ENCODE measurements at regions not wholly inside any gene's neighbourhood (a gene's known extent, or its start where the extent isn't known, plus 50 kb on each side); places are given as distances from the start of the nearest gene placed in this dataset.

GRCh38 chr1:168933141-168933805 is 173.2 kb upstream of the ATP1B1 start:
- no peak for DNase-seq
- Histone ChIP-seq H3K9me3 (ENCODE audit: severe bottlenecking) (no peaks in the 10 kb centered on the region), H3K27me3 (ENCODE audit: insufficient read depth, low read depth, severe bottlenecking) (no peaks in the 10 kb centered on the region), H3K36me3 (no peaks in the 10 kb centered on the region), H3K4me3 (ENCODE audit: low read depth, low read length) (no peak overlapping the region), H3K27ac (no peak overlapping the region)
- TF ChIP-seq, protein P1, sequence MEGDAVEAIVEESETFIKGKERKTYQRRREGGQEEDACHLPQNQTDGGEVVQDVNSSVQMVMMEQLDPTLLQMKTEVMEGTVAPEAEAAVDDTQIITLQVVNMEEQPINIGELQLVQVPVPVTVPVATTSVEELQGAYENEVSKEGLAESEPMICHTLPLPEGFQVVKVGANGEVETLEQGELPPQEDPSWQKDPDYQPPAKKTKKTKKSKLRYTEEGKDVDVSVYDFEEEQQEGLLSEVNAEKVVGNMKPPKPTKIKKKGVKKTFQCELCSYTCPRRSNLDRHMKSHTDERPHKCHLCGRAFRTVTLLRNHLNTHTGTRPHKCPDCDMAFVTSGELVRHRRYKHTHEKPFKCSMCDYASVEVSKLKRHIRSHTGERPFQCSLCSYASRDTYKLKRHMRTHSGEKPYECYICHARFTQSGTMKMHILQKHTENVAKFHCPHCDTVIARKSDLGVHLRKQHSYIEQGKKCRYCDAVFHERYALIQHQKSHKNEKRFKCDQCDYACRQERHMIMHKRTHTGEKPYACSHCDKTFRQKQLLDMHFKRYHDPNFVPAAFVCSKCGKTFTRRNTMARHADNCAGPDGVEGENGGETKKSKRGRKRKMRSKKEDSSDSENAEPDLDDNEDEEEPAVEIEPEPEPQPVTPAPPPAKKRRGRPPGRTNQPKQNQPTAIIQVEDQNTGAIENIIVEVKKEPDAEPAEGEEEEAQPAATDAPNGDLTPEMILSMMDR (IDR thresholded peaks at IDR 0.05; ENCODE audit: low read depth, low read length) = no peak

- no peak overlapping the region for H3K27ac ChIP-seq
- TF ChIP-seq, protein P1 (IDR thresholded peaks at IDR 0.05; ENCODE audit: low read depth, low read length) = no peak
- no peaks in the 10 kb centered on the region for H3K27me3 ChIP-seq (ENCODE audit: insufficient read depth, low read depth, severe bottlenecking)
- no peak overlapping the region for H3K4me3 ChIP-seq (ENCODE audit: low read depth, low read length)
- no peaks in the 10 kb centered on the region for H3K36me3 ChIP-seq
- no peaks in the 10 kb centered on the region for H3K9me3 ChIP-seq (ENCODE audit: severe bottlenecking)
- no peak for DNase-seq
These were observed 167.2 kb upstream of the ATP1B1 start for GRCh38 chr1:168939110-168939946.

- H3K4me3 ChIP-seq (ENCODE audit: low read depth, low read length) = no peak overlapping the region
- no peak for DNase-seq
- H3K27me3 ChIP-seq (ENCODE audit: insufficient read depth, low read depth, severe bottlenecking) = no peaks in the 10 kb centered on the region
- no peaks in the 10 kb centered on the region for H3K9me3 ChIP-seq (ENCODE audit: severe bottlenecking)
- H3K36me3 ChIP-seq = no peaks in the 10 kb centered on the region
- TF ChIP-seq, protein P1 (IDR thresholded peaks at IDR 0.05; ENCODE audit: low read depth, low read length) = no peak
- H3K27ac ChIP-seq = no peak overlapping the region
These were observed 166.6 kb upstream of the ATP1B1 start for GRCh38 chr1:168939947-168940223.

GRCh38 chr1:168941640-168942039 is 164.8 kb upstream of the ATP1B1 start:
- H3K4me3 ChIP-seq (ENCODE audit: low read depth, low read length) = no peak overlapping the region
- DNase-seq = no peak
- no peak overlapping the region for H3K27ac ChIP-seq
- TF ChIP-seq, protein P1 (IDR thresholded peaks at IDR 0.05; ENCODE audit: low read depth, low read length) = no peak
- H3K36me3 ChIP-seq = no peaks in the 10 kb centered on the region
- H3K9me3 ChIP-seq (ENCODE audit: severe bottlenecking) = no peaks in the 10 kb centered on the region
- H3K27me3 ChIP-seq (ENCODE audit: insufficient read depth, low read depth, severe bottlenecking) = no peaks in the 10 kb centered on the region

DNA sequence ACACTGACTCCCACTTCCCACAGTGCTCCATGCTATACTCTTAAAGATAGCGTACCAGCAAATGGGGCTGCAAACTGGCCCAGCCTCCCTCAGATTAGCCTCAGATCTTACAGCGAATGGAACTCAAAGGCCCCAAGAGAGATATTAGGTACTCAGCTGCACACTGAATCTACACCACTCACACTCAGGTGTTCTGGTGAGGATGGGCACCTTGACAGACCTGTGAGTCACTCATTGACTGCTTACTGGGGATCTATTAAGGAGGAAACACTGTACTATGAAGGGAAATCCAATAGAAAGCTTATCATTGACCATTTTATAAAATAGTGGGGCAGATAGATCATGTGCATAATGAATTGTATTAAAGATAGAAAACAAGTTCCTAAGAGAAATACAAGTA is 164.3 kb upstream of the ATP1B1 start:
- Histone ChIP-seq H3K27ac (no peak overlapping the region), H3K9me3 (ENCODE audit: severe bottlenecking) (no peaks in the 10 kb centered on the region), H3K27me3 (ENCODE audit: insufficient read depth, low read depth, severe bottlenecking) (no peaks in the 10 kb centered on the region), H3K4me3 (ENCODE audit: low read depth, low read length) (no peak overlapping the region), H3K36me3 (no peaks in the 10 kb centered on the region)
- TF ChIP-seq, protein P1 (IDR thresholded peaks at IDR 0.05; ENCODE audit: low read depth, low read length) = no peak
- no peak for DNase-seq
